C1 segment of cervical spinal cord (tissue), 14 donors: ENCODE measurements at regions not wholly inside any gene's neighbourhood (a gene's known extent, or its start where the extent isn't known, plus 50 kb on each side); places are given as distances from the start of the nearest gene placed in this dataset.
"Not testable (repeated sequence)": the region's sequence is repeated elsewhere in the genome, so short reads cannot be mapped to it uniquely, and the experiment has no call there.

ENCODE experiments used
- DNase-seq, 14 donors: peaks; one replicate each; lab custom pipeline; 2025; lab: John Stamatoyannopoulos, UW

GRCh38 chr2:48219234-48219554 is 95.3 kb upstream of the FOXN2 start:
- no peak for DNase-seq

GRCh38 chr2:48219555-48220436 is 94.7 kb upstream of the FOXN2 start:
- no peak for DNase-seq

GRCh38 chr2:48220501-48220900 is 94.0 kb upstream of the FOXN2 start:
- no peak for DNase-seq

GRCh38 chr2:48221846-48222516 is 92.5 kb upstream of the FOXN2 start:
- DNase-seq: no peak

GRCh38 chr2:48227617-48228344 is 86.7 kb upstream of the FOXN2 start:
- no peak for DNase-seq

- no peak for DNase-seq
Measured at GRCh38 chr2:48228345-48228684, 86.2 kb upstream of the FOXN2 start.

GRCh38 chr2:48229063-48229462 is 85.4 kb upstream of the FOXN2 start:
- no peak for DNase-seq

- DNase-seq: no peak
Measured at GRCh38 chr2:48230834-48231233, 83.6 kb upstream of the FOXN2 start.

- no peak for DNase-seq
Measured at GRCh38 chr2:48232351-48232750, 82.1 kb upstream of the FOXN2 start.

GRCh38 chr2:48233005-48233404 is 81.5 kb upstream of the FOXN2 start:
- DNase-seq: no peak

- DNase-seq: not testable (repeated sequence)
Measured at GRCh38 chr2:48233824-48234223, 80.7 kb upstream of the FOXN2 start.

GRCh38 chr2:48235076-48235475 is 79.4 kb upstream of the FOXN2 start:
- no peak for DNase-seq

GRCh38 chr2:48238381-48238780 is 76.1 kb upstream of the FOXN2 start:
- no peak for DNase-seq

GRCh38 chr2:48240912-48241311 is 73.6 kb upstream of the FOXN2 start:
- DNase-seq: no peak

GRCh38 chr2:48247206-48247605 is 67.3 kb upstream of the FOXN2 start:
- DNase-seq: no peak

- no peak for DNase-seq
Measured at GRCh38 chr2:48248251-48248933, 66.1 kb upstream of the FOXN2 start.

- peak in 1 of 14 donors; percentile 94 for DNase-seq
Measured at GRCh38 chr2:48249025-48249424, 65.5 kb upstream of the FOXN2 start.

GRCh38 chr2:48249631-48250473 is 64.6 kb upstream of the FOXN2 start:
- peak in 2 of 14 donors; percentile 7 to 46 for DNase-seq

- no peak for DNase-seq
Measured at GRCh38 chr2:48250474-48250844, 64.0 kb upstream of the FOXN2 start.

- DNase-seq: no peak
Measured at GRCh38 chr2:48250943-48251342, 63.5 kb upstream of the FOXN2 start.
